ENCODE measurements at regions not wholly inside any gene's neighbourhood (a gene's known extent, or its start where the extent isn't known, plus 50 kb on each side); places are given as distances from the start of the nearest gene placed in this dataset.

DNA sequence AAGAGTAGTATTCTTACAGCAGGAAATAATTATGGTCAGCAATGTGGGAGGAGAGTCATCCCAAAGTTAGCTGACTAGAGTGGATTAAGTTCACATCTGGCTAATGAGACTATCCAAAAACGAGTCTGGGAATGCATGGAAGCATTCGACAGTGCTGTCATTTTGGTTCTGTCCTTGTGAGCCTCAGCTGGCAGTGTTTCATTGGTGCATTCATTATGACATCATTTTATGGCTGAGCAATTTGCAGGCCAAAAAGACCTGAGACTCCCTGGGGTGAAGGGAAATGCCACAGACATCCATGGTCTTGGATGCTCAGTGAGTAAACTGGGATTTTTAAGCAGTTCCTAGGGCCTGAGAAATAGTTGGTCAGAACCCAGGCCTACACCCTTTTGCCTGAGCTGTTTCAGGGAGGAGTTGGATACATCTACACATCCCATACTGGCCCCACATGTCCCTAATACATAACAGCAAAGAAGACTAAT is 196.4 kb upstream of the CCN2 start (continued):
- TF ChIP-seq, protein P1, sequence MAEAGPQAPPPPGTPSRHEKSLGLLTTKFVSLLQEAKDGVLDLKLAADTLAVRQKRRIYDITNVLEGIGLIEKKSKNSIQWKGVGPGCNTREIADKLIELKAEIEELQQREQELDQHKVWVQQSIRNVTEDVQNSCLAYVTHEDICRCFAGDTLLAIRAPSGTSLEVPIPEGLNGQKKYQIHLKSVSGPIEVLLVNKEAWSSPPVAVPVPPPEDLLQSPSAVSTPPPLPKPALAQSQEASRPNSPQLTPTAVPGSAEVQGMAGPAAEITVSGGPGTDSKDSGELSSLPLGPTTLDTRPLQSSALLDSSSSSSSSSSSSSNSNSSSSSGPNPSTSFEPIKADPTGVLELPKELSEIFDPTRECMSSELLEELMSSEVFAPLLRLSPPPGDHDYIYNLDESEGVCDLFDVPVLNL (CRISPR knock-in tag; IDR thresholded peaks at IDR 0.05; ENCODE audit: borderline replicate concordance, low read depth) = no peak
- no peak for TF ChIP-seq FOXP1 (CRISPR knock-in tag; IDR thresholded peaks at IDR 0.05; ENCODE audit: borderline replicate concordance)
- no peak for TF ChIP-seq TCF7 (CRISPR knock-in tag; IDR thresholded peaks at IDR 0.05; ENCODE audit: low read depth)
- TF ChIP-seq, protein P2, sequence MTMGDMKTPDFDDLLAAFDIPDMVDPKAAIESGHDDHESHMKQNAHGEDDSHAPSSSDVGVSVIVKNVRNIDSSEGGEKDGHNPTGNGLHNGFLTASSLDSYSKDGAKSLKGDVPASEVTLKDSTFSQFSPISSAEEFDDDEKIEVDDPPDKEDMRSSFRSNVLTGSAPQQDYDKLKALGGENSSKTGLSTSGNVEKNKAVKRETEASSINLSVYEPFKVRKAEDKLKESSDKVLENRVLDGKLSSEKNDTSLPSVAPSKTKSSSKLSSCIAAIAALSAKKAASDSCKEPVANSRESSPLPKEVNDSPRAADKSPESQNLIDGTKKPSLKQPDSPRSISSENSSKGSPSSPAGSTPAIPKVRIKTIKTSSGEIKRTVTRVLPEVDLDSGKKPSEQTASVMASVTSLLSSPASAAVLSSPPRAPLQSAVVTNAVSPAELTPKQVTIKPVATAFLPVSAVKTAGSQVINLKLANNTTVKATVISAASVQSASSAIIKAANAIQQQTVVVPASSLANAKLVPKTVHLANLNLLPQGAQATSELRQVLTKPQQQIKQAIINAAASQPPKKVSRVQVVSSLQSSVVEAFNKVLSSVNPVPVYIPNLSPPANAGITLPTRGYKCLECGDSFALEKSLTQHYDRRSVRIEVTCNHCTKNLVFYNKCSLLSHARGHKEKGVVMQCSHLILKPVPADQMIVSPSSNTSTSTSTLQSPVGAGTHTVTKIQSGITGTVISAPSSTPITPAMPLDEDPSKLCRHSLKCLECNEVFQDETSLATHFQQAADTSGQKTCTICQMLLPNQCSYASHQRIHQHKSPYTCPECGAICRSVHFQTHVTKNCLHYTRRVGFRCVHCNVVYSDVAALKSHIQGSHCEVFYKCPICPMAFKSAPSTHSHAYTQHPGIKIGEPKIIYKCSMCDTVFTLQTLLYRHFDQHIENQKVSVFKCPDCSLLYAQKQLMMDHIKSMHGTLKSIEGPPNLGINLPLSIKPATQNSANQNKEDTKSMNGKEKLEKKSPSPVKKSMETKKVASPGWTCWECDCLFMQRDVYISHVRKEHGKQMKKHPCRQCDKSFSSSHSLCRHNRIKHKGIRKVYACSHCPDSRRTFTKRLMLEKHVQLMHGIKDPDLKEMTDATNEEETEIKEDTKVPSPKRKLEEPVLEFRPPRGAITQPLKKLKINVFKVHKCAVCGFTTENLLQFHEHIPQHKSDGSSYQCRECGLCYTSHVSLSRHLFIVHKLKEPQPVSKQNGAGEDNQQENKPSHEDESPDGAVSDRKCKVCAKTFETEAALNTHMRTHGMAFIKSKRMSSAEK (CRISPR knock-in tag; IDR thresholded peaks at IDR 0.05; ENCODE audit: borderline replicate concordance) = no peak
- TF ChIP-seq ZNF219 (CRISPR knock-in tag; IDR thresholded peaks at IDR 0.05; ENCODE audit: borderline replicate concordance) = no peak

DNA sequence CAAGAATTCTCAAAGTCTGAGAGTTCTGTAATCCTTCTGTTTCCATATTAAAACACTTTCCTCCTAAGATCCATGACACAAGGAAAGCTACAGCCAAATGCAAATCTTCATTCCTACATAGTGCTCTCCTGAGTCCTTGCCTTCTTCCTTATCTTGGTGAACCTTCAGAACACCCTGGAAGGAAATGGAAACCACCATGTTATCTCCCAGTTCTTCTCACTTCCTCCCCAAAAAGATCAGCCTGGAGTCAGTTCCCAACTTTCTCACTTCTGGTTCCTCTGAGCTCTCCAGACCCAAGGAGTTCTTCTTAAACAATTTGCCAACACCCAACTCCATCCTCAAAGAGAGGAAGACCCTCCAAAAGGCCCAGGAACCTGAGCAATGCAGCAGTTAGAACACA is 193.3 kb upstream of the CCN2 start:
- 0 out of 2 replicates have a peak, but pooled peaks cover 4% of the 10 kb centered on the region for H3K4me1 Mint-ChIP-seq

DNA sequence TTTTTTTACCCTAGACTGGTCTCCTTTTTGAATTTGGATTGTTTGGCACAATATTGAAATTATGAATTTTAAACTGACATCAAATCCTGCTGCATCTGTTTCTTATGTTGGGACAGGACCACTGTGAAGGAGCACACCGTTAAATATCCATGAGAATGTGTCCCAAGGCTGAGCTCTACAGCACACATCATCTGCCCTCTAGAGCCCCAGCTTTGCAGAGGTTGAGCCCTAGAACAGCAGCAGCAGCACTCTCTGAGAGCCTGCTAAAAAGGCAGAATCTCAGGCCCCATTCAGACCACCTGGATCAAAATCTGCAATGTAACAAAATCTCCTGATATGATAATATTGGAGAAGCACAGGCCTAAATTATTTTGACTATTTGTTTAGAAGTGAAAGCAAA is 192.1 kb upstream of the CCN2 start:
- no peaks in the 10 kb centered on the region for H3K9me3 Mint-ChIP-seq
- peak; percentile 93 for ATAC-seq
- no peak overlapping the region for H3K4me3 Mint-ChIP-seq
- peaks cover 42% of the 10 kb centered on the region for H3K27me3 Mint-ChIP-seq (ENCODE audit: low read depth)
- H3K27ac Mint-ChIP-seq = no peak overlapping the region
- 0 out of 2 replicates have a peak, but pooled peaks cover 4% of the 10 kb centered on the region for H3K4me1 Mint-ChIP-seq
- POLR2A ChIA-PET = interaction anchor here (0.6 kb wide), 1 partner anchor 192 kb away, joined by 8 read pairs; the partner anchor contains the start of gene CCN2
- no peak for DNase-seq (ENCODE audit: low spot score)
- CTCF ChIA-PET = interaction anchor here (0.5 to 1.0 kb wide), 5 partner anchors 12 to 610 kb away, joined by 3 to 4 read pairs (median 3); no protein-coding TSS in a partner anchor
- TF ChIP-seq OVOL2 (CRISPR knock-in tag; IDR thresholded peaks at IDR 0.05; ENCODE audit: borderline replicate concordance) (no peak), ZNF232 (CRISPR knock-in tag; IDR thresholded peaks at IDR 0.05) (no peak)
- TF ChIP-seq, protein P3, sequence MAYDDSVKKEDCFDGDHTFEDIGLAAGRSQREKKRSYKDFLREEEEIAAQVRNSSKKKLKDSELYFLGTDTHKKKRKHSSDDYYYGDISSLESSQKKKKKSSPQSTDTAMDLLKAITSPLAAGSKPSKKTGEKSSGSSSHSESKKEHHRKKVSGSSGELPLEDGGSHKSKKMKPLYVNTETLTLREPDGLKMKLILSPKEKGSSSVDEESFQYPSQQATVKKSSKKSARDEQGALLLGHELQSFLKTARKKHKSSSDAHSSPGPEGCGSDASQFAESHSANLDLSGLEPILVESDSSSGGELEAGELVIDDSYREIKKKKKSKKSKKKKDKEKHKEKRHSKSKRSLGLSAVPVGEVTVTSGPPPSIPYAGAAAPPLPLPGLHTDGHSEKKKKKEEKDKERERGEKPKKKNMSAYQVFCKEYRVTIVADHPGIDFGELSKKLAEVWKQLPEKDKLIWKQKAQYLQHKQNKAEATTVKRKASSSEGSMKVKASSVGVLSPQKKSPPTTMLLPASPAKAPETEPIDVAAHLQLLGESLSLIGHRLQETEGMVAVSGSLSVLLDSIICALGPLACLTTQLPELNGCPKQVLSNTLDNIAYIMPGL (CRISPR knock-in tag; IDR thresholded peaks at IDR 0.05) = no peak
- TF ChIP-seq, protein P4, sequence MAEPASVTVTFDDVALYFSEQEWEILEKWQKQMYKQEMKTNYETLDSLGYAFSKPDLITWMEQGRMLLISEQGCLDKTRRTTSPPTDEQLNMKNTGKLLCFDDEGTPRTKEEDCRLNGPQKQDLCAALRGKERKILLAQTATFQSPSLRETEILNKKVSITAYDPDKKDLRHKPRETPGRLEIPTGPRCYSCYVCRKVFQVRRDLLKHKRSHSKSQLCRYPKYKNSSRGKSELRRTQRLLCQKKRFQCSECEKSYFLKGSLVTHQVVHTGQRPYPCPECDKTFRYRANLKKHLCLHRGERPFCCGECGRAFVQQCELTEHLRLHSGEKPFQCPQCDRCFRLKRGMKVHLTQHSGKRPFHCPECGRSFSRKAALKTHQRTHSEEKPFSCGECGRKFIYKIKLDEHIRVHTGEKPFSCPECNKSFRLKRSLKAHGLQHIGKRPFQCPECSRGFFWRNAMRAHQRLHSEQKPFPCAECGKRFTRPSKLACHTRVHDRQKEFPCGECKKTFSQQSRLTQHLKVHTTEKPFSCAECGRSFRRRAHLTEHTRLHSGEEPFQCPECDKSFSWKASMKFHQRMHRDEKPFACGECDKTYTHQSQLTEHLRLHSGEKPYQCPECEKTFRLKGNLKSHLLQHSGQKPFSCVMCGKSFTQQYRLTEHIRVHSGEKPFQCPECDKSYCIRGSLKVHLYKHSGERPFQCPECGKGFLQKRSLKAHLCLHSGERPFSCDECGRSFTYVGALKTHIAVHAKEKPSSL (CRISPR knock-in tag; conservative IDR thresholded peaks at IDR 0.05) = no peak
- H3K36me3 Mint-ChIP-seq = no peaks in the 10 kb centered on the region

More for the DNA sequence above, 193.3 kb upstream of the CCN2 start:
- no peak for TF ChIP-seq SP1 (CRISPR knock-in tag; conservative IDR thresholded peaks at IDR 0.05)
- DNase-seq (ENCODE audit: low spot score) = no peak
- Mint-ChIP-seq H3K27me3 (ENCODE audit: low read depth) (peaks cover 37% of the 10 kb centered on the region), H3K36me3 (no peaks in the 10 kb centered on the region), H3K9me3 (no peaks in the 10 kb centered on the region), H3K4me3 (no peak overlapping the region), H3K27ac (no peak overlapping the region)
- CTCF ChIA-PET = no interaction called here
- POLR2A ChIA-PET = no interaction called here
- ATAC-seq = no peak
